NOMO-1 (cell line): ENCODE measurements at regions not wholly inside any gene's neighbourhood (a gene's known extent, or its start where the extent isn't known, plus 50 kb on each side); places are given as distances from the start of the nearest gene placed in this dataset.

Experiments
- DNase-seq, 2 experiments: peaks; one replicate each; lab custom pipeline; 2025; ENCODE audit not compliant: unreplicated experiment in 2 of 2; lab: John Stamatoyannopoulos, UW

DNA sequence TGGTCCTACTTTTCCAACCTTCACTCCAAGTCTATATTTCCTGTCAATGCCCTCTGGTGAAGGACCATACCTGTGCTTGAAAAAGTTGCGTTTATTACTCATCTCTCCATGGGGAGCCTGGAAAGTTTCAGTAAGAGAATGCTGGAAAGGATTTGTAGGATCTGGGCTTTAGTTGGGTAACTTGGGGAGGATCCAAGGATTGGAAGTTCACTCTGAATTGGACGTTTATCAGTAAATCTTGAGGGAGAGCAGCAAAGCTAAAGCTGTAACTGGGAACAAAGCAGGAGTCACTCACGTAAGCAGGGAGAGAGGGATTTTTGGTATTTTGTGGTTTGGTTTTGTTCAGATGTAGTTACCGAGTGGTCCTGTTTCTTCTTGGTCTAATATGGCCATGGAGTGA, 51.4 kb upstream of the NPVF start:
- no peak for DNase-seq

- DNase-seq = peak in 1 of 2 experiments; percentile 23
Measured at GRCh38 chr7:25280181-25280580, 51.9 kb upstream of the NPVF start.

GRCh38 chr7:25282194-25282593, 53.9 kb upstream of the NPVF start:
- no peak for DNase-seq

DNA sequence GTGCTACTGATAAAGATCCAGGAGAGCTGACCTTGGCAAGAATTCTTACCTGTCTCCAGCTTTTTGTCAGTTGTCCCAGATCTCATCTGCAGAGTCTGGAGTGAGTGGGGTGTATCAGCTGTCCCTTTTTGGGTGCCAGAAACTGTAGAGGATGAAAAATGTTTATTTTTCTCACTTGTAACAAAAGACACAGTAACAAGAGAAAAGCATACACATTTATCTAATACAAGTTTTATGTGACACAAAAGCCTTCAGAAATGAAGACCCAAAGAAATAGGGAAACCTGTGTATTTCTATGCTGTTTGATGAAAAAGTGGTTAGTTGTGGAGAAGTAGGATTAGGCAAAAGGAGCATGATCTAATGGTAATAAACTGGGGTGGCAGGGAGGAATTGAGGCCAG, 58.5 kb upstream of the NPVF start:
- no peak for DNase-seq

- DNase-seq = peak; percentile 27 to 68
Measured at GRCh38 chr7:25287291-25287690, 59.0 kb upstream of the NPVF start.

DNA sequence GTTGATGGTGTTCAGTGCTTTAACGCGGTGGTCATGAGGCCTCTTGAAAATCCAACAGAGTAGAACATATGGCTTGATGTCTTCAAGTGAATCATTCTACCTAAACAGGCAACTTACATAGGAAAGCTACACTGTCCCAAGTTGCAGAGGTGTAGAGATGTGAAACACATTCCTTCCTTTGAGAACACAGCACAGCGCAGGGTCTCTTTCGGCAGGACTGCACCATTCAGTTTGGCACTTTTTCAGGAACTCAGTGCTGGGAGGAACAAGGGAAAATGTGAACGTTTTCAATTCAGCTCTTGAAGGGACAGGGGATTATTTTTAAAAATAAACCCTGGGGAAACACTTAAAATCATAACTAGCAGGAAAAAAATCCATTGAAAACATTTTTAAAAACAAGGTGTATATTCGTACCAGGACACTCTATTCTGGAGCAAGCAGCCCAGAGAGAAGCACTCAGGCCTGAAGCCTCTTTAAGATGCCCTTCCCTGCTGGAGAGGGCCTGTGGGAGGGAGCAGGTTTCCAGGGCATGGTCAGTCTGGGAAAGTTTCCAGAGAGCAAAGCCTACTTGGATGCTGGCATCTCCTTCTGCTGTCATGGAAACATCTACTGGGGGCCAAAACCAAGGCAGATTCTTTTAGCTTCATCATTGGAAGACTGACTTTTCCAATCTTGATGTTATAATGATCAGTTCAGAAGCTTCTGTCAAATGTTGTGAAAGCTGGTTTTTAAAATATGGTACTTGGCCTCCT, 60.4 kb upstream of the NPVF start:
- no peak for DNase-seq

DNA sequence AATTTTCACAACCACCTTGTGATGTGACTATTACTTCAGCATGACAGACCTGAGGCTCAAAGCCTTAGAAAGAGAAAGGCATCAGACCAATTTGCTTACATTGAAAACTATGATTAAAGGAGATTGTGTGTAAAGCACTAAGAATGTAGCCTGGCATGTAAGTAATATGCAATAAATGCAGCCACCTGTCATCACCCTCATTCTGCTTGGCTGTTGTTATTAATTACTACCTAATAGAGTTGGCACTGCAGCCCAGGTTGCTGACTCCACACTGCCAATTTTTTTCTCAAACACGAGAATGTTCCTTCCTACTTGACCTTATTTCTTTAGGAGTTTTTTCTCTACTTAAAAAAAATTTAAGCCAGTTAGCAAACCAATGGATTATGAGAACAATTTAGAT, 61.2 kb upstream of the NPVF start:
- DNase-seq = no peak

DNA sequence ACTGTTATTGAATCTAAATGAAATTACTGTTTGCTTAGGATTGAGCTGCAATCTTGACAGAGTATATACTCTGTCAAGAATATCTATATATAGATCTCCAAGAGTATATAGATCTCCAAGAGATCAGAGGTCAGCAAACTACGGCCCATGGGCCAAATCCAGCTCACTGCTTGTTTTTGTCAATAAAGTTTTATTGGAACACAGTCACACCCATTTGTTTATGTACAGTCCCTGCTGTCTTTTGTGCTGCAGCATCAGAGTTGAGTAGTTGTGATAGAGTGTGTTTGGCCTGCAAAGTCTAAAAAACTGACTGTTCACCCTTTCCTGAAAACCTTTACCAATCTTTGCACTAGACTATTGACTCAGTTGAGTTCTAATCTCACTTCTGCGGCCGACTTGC, 66.3 kb upstream of the NPVF start:
- no peak for DNase-seq

GRCh38 chr7:25295387-25295786, 67.1 kb upstream of the NPVF start:
- DNase-seq = no peak

GRCh38 chr7:25296086-25296485, 67.8 kb upstream of the NPVF start:
- no peak for DNase-seq

GRCh38 chr7:25297278-25297677, 69.0 kb upstream of the NPVF start:
- DNase-seq = no peak

DNA sequence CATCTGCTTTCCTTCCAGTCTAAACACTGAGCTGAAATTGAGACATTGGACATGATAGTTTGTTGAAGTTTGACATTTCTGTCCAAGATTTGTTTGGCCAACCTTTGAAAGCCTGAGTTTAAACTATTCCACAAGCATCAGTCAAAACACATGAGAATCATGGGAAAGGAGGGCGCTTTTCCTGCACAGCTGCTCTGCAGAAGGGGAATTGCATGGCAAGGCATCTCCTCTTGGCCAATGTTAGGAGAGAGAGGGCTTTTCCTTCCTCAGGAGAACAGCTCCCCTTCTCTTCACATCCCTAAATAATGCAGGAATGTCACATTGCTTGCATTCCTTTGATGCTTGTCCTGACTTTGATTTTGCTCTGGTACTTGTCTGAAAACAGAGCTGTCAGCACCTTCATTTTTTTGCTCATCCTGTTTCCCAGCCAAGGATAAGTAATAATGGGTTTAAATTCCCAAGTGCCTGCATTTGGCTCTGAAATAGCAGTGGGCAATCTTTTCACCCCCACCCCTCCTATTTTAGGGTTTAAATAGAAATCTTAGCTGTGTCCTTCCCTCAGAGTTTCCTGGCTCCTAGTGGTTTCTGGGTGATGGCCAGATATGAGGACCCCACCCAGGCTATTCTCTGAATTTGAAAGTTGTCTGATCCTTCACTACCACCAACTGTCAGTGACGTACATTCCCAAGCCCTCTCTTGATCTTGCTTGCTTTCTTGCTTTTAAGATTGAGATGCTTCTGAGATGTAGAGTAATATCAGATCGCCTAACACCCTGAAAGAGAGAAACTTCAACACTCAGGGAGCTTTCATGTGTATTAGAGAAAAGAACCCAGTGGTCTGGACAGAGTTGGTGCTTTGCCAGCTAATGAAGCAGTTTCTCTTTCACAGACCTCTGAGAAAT, 75.2 kb upstream of the NPVF start:
- no peak for DNase-seq

DNA sequence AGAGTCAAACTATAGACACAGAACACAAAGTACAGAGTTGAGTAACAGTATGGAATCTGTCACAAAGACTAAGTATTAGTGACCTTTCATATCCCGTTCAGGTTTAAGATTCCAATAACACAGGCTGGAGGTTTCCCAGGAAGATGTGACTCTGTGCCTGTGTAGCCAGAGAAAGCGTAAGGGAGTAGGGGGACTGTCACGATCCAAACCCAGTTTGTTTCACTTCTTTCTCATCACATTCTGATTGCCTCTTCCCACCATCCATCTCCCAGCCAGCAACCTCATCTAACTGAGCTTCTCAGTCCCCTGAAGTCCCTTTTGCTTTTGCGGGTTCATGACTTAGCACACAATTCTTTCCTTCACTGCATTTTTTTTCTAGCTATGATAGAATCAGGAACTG, 76.4 kb upstream of the NPVF start:
- DNase-seq = no peak

GRCh38 chr7:25305831-25306230, 77.5 kb upstream of the NPVF start:
- DNase-seq = no peak

- DNase-seq = no peak
Measured at GRCh38 chr7:25307624-25308023, 79.3 kb upstream of the NPVF start.

GRCh38 chr7:25308246-25308645, 80.0 kb upstream of the NPVF start:
- DNase-seq = no peak

- DNase-seq = no peak
Measured at GRCh38 chr7:25308906-25309705, 80.8 kb upstream of the NPVF start.

DNA sequence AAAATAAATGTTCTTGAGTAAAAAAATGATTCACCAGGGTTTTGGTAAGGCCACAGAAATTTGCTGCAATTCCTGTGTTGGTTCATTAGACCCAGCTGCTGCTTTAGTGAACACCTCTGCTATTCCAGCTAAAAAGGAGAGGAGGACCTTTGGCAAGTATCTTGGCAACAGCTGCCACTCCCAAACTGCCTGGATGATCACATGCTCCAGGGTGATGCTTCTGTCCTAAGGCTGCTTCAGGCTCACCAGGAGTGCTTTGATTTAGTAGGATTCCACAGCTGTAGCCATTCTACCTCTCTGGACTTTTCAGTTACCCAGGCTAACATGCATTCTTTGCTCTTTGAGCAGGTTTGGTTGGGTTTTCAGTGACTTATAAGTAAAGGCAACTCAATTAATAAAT, 82.6 kb upstream of the NPVF start:
- DNase-seq = no peak

- no peak for DNase-seq
Measured at GRCh38 chr7:25311346-25311745, 83.1 kb upstream of the NPVF start.

GRCh38 chr7:25312968-25313367, 84.7 kb upstream of the NPVF start:
- no peak for DNase-seq

- peak; percentile 24 to 64 for DNase-seq
Measured at GRCh38 chr7:25313526-25313925, 85.2 kb upstream of the NPVF start.
